HG02973 (cell line): ENCODE measurements at regions not wholly inside any gene's neighbourhood (a gene's known extent, or its start where the extent isn't known, plus 50 kb on each side); places are given as distances from the start of the nearest gene placed in this dataset.

Experiments
- ATAC-seq: cut with Tn5 transposase; IDR thresholded peaks from one replicate; pipeline ENCODE4 v1.9.1; 2021; ENCODE audit warnings: moderate library complexity; ENCODE audit not compliant: unreplicated experiment

DNA sequence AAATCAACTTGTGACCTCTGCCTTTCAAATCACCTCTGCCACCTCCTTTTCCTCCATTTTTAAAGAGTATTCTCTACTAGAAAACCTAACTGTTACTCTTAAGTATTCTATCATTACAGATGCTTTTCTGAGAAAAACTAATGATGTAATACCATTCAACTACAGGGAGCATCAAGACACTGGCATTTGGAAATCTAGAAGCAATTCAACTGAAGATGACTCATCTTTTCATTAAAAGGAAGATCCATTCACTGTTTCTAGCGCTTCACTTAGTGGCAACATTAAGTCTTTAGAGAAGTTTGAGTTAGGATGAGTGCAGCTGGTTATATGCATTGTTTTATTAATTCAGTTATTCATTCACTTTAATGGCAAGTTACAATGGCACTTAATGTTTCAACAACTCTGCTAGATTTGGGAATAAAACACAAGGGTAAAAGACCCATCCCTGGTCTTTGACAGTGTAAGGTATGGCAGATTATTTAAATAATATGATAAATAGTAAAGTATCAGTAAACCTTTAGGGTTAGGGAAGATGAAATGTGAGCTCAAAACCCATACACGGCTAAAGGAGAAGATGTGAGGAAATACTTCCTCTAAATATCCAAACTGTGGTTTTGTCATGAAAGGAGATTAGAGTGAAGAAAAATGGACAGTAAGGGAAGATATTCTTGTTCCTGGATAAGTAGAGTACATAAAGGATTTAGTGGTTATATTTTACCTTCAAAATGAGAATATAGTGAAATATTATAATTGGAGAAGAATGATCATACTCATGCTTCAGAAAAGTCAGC lies 61.7 kb downstream of the KCNJ2 start:
- ATAC-seq: no peak

- no peak for ATAC-seq
Observed at GRCh38 chr17:70232466-70232865, 63.1 kb downstream of the KCNJ2 start.

GRCh38 chr17:70235252-70235651 lies 65.9 kb downstream of the KCNJ2 start:
- ATAC-seq: no peak

DNA sequence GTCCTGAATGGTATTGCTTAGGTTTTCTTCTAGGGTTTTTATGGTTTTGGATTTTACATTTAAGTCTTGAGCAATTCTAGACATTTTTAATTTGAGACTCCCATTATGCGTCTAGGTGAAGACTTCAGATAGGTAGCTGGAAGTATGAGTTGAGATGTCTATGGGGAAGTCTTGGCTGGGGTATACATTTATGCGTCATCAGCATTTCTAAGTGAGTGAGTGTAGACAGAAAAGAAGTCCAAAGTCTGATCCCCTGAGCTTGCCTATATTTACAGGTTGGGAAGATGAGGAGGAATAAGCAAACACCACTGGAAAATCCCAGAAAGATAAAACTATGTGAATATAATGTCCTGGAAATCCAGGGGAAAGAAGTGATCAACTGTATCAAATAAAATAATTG lies 68.9 kb downstream of the KCNJ2 start:
- no peak for ATAC-seq

DNA sequence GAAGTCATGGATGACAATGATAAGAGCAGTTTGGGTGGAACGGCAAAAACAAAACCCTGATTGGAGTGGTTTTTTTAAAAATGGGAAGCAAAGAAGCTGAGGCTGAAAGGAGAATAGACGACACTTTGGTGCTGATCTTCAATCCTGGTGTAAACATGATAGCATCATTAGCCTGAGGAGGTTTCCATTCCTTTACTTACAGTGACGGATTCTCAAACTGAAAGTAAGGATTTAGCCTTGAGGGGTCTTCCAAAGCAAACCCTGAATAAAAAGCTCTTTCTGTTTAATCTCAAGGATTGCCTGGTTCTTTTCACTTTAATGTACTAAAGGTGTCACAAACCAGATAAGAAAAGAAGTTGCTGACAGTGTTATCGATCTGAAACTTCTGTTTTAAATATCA lies 69.3 kb downstream of the KCNJ2 start:
- no peak for ATAC-seq

DNA sequence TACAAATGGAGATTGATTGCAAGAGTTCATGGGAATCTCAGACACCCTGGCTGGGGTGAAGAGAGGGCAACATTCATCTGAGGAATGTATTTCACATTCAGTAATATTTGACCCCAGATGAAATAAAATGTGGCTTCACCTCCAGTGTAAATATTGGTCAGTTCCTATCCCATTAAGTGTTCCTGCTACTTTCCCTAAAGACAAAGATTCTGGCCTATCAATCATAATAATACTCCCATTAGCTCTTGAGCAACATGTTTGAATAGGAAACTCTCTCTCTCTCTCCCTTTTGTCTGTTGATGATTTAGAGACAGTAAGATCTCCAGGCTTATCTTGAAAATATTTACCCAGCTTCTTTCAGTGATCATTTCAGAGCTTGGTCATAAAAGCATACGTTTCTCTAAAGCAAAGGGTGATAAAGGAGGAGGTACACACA lies 70.1 kb downstream of the KCNJ2 start:
- ATAC-seq: no peak

DNA sequence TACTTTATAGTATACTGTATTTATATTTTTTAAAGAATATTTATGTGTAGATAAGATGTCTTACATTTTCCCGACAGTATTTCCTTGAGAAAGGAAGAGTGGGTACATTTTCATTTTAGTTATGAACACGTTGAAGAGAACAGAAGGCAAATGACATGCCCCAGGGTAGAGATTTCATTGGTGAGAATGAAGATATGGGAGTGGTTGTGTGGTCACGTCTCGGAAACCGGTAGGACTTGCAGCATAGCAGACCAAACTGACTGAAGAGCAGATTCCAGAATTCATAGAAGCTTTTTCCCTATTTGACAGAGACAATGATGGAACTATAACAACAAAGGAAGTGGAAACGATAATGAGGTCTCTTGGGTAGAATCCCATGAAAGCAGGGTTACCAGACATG lies 71.7 kb downstream of the KCNJ2 start:
- no peak for ATAC-seq

DNA sequence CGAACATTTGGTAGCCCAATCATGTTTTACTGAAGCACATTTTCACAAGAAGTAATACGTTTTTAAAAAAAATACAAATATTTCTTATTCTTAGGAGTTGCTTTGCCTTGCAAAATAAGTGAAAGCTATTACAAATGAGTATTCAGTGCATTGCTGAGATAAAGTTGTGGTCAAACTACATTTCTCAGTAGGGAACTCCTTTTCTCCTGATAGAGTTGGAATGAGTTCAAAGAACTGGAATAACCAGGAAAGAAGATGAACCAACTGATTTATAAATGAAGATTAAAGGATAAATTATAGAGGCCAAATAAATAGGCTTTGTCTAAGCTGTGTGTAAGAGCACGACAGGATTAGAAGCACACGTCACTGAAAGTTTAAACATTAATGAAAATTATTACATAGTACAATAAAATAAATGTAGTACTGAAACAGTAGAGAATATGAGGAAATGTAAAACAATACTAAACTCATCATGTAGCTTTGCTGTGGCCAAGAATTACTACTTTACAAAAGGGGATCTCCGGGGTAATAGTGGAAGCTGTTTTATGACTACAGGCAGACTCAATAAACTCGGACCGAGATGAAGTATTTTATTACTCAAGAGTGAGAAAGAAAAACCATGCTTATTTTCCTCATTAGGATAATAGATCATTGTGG lies 73.6 kb downstream of the KCNJ2 start:
- ATAC-seq: no peak

GRCh38 chr17:70251706-70252105 lies 82.4 kb downstream of the KCNJ2 start:
- ATAC-seq: no peak

DNA sequence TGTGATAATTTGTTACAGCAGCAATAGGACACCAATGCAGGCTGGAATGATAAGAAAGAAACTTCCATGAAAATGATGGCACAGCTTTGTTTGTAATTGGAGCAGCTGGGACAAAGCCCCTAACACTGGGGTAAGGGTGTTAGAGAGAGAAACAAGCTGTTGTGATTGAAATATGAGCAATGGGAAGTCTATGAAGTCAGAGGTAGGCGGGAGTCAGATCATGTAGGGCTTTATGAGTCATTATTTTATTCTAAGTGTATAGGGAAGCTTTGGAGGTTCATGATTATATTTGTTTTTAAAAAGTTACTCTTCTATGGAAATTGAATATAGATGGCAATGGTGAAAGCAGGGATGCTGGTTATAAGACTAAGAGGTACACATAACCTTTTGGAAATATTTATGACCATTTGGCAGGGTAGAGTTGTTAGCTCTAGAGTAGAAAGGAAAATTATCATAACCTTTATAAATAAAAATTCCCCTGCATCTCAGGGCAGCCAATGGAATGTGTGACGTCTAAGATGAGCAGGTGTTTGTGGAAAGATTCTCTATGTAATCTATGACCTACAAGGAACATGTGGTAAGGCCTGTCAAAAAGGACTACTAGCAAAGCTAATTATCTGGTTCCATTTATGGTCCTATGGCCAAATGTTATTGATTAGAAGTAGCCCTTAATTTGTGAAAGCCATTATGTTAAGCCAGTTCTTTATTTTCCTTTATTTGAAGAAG lies 85.6 kb downstream of the KCNJ2 start:
- no peak for ATAC-seq

GRCh38 chr17:70256751-70257150 lies 87.4 kb downstream of the KCNJ2 start:
- ATAC-seq: no peak

GRCh38 chr17:70258465-70258864 lies 89.1 kb downstream of the KCNJ2 start:
- no peak for ATAC-seq

DNA sequence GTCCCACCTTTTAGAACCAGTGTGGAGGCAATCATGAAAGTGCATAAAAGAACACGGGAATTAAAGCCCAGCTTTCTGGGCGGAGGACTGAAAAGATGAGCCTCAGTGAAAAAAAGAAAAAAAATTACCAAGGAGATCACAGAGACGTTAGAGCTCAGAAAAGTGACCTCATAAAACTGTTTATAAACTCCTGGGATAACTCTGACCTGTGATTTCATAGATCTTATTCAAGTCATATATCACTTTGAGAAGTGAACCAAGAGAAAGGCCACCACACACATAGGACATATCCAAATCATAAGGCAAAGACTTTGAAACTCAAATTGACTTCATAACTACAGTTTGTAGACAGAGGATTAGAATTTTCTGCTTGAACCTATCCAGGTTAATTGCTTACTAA lies 90.1 kb downstream of the KCNJ2 start:
- ATAC-seq: no peak

GRCh38 chr17:70261170-70261569 lies 91.8 kb downstream of the KCNJ2 start:
- no peak for ATAC-seq

GRCh38 chr17:70265471-70265870 lies 96.1 kb downstream of the KCNJ2 start:
- ATAC-seq: no peak

GRCh38 chr17:70266394-70266793 lies 97.1 kb downstream of the KCNJ2 start:
- ATAC-seq: no peak

GRCh38 chr17:70268383-70268782 lies 99.1 kb downstream of the KCNJ2 start:
- ATAC-seq: no peak

- no peak for ATAC-seq
Observed at GRCh38 chr17:70270554-70270953, 101.2 kb downstream of the KCNJ2 start.

GRCh38 chr17:70271200-70271599 lies 101.9 kb downstream of the KCNJ2 start:
- ATAC-seq: no peak

- no peak for ATAC-seq
Observed at GRCh38 chr17:70271672-70272071, 102.3 kb downstream of the KCNJ2 start.

DNA sequence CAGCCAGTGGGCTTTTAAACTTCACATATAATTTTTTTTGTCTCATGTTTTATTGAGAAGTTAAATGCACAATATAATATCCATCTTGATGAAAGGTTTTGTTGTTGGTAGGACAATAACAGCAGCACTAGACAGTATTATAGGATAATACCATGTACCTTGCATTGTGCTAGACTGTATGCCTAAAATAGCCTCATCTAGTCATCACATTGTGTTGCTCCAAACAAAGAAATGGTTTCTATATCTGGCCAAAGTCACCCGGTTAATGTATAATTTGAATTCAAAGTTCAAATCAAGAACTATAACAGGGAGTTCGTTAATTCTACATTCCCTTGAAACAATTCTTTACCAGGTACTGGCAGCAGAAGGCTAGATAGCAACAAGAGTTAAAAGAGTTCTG lies 104.9 kb downstream of the KCNJ2 start:
- no peak for ATAC-seq

DNA sequence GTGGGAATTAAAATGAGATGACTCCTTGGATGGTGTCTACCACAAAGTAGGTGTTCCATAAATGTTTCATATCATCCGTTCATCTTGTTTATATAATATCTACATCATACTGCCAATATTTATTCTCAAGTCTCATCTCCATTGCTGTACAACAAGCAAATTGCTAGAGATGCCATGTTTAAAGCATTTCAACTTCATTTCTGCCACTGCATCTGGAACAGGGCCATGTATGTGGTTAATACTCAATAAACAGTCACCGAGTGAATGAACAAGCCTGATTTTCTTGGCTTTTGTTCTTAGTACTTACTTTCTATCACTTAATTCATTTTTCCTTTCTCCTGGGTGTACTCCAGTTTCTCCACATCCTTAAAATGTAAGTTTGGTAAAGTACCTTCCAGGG lies 107.6 kb downstream of the KCNJ2 start:
- no peak for ATAC-seq
